Adrenal gland (tissue), 9 donors: ENCODE measurements at regions not wholly inside any gene's neighbourhood (a gene's known extent, or its start where the extent isn't known, plus 50 kb on each side); places are given as distances from the start of the nearest gene placed in this dataset.

Source experiments
- DNase-seq, 7 donors: peaks; one replicate each; pipeline ENCODE4 v3.0.0-alpha.2; 2019 to 2020
- H3K27ac ChIP-seq, 5 donors: fragments of 200-600 bp; sonication (generic) in 4 of 5; 1 replicate in 3 of 5; 2 replicates in 2 of 5; pipeline versions ENCODE4 v1.5.1 to v1.8.0; 2016 to 2020; ENCODE audit warnings: mild to moderate bottlenecking in 1 of 5
- H3K27me3 ChIP-seq: fragments of 200-600 bp; 2 replicates; pipeline ENCODE4 v1.8.0; 2021
- H3K36me3 ChIP-seq, 2 donors: fragments of 200-600 bp; replicated peaks in 1 of 2; 1 replicate in 1 of 2; 2 replicates in 1 of 2; pipeline versions ENCODE4 v1.5.1 to v1.8.0; 2018 to 2022
- H3K4me1 ChIP-seq, 2 donors: fragments of 200-600 bp; replicated peaks in 1 of 2; 1 replicate in 1 of 2; 2 replicates in 1 of 2; pipeline versions ENCODE4 v1.5.1 to v1.8.0; 2018 to 2021
- H3K4me3 ChIP-seq, 4 donors: fragments of 200-600 bp; sonication (generic) in 3 of 4; one replicate each; pipeline ENCODE4 v1.5.1; 2016 to 2018
- H3K9me3 ChIP-seq, 3 donors: fragments of 200-600 bp; sonication (generic) in 1 of 3; replicated peaks in 1 of 3; 1 replicate in 2 of 3; 2 replicates in 1 of 3; pipeline versions ENCODE4 v1.5.1 to v1.8.0; 2016 to 2021
- POLR2A ChIP-seq, 2 donors: fragments of 450-650 bp; IDR thresholded peaks; one replicate each; pipeline ENCODE4 v1.6.1; 2017; ENCODE audit warnings: antibody characterized with exemption in 2 of 2, mild to moderate bottlenecking in 2 of 2, moderate library complexity in 1 of 2
- WGBS, 4 donors: extraction: QIAGEN DNeasy Blood & Tissue Kit in 2 of 4; methylation state at CpG; one replicate each; pipeline versions ENCODE4 v1.1.5 to v1.1.7; 2013 to 2017; 5-methylcytosine and 5-hydroxymethylcytosine counted together
- intact Hi-C, 2 donors: fragments of 100-400 bp; cut with DNase I; formaldehyde crosslinking; loops; one replicate each; pipeline versions ENCODE4 v1.14.1 to v1.15.0; 2022 to 2023
- TF ChIP-seq, protein P1 (sequence below), 6 experiments: fragments of 450-650 bp in 4 of 6; fragments of 200-600 bp in 2 of 6; sonication (generic) in 1 of 6; IDR thresholded peaks; 1 replicate in 5 of 6; 2 replicates in 1 of 6; pipeline versions ENCODE4 v1.5.1 to v1.8.0; 2016 to 2021; ENCODE audit warnings: antibody characterized with exemption in 6 of 6, mild to moderate bottlenecking in 2 of 6, moderate library complexity in 1 of 6
- donor health status: healthy with polysubstance abuse.
- donor health status: Bipolar disorder and iron deficiency.
- donor health status: DM: yes; HTN: yes; CAD: no.
- donor health status: DM: no; HTN: no; CAD: no.
- donor health status: DM: no; HTN: no; CAD: no.

DNA sequence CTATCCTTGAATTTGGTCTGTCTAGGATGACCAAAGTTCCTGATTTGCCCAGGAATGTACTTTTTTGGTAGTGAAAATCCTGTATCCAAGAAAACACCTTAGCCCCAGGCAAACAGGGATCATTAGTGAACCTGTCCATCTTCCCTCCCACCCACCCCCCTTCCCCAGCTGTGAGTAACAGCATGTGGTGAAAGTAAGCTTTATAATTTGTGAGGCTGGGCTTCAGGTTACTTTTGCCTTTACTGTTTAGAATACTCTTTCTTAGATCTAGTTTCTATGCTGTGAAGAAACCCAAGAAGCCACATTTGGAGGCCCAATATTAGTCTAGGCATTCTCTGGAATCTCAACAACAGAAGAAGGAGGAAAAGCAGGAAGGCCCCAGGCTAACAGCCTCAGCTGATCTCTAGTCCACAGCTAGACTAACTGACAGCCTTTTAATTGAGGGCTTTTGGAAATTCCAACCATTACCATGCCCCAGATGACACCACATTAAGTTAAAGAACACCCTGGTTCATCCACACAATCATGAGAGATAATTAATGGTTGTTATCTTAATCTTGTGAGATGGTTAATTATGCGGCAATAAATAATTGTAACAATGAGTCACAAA, 703.0 kb upstream of the NUDT12 start:
- DNase-seq, result no peak
- no peaks in the 10 kb centered on the region for H3K4me1 ChIP-seq
- no peak overlapping the region for H3K27ac ChIP-seq
- 81 to 90% (median 82%) methylated on average over 1 of the region's 1 CpG for WGBS, 4 donors
- H3K4me3 ChIP-seq, result no peak overlapping the region
- no peaks in the 10 kb centered on the region for H3K27me3 ChIP-seq
- no peaks in the 10 kb centered on the region for H3K9me3 ChIP-seq
- no peak for TF ChIP-seq POLR2A (IDR thresholded peaks at IDR 0.05)
- TF ChIP-seq, protein P1, sequence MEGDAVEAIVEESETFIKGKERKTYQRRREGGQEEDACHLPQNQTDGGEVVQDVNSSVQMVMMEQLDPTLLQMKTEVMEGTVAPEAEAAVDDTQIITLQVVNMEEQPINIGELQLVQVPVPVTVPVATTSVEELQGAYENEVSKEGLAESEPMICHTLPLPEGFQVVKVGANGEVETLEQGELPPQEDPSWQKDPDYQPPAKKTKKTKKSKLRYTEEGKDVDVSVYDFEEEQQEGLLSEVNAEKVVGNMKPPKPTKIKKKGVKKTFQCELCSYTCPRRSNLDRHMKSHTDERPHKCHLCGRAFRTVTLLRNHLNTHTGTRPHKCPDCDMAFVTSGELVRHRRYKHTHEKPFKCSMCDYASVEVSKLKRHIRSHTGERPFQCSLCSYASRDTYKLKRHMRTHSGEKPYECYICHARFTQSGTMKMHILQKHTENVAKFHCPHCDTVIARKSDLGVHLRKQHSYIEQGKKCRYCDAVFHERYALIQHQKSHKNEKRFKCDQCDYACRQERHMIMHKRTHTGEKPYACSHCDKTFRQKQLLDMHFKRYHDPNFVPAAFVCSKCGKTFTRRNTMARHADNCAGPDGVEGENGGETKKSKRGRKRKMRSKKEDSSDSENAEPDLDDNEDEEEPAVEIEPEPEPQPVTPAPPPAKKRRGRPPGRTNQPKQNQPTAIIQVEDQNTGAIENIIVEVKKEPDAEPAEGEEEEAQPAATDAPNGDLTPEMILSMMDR (IDR thresholded peaks at IDR 0.05), result no peak
- intact Hi-C loops, result no loop called here
- H3K36me3 ChIP-seq, result no peaks in the 10 kb centered on the region

DNA sequence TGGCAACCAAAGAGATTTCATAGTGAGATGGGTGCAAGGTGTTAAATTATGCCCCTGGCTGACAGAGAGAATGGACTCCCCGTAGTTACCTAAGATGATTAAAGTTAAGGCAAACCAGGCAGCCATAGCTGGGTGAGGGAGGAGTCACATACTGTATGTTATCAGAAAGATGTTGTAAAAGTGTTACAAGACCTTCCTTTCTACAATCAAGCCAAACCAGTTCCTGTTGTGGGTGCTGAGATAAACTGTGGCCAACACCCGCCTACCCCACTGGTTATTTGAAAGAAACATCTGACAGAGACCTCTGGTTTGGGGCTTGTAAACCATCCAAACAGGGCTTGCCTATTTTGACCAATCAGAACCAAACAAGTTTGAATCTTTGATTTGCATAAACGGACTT, 684.7 kb upstream of the NUDT12 start:
- Histone ChIP-seq H3K4me1 (no peaks in the 10 kb centered on the region), H3K9me3 (no peaks in the 10 kb centered on the region), H3K27me3 (no peaks in the 10 kb centered on the region), H3K27ac (no peak overlapping the region), H3K4me3 (no peak overlapping the region), H3K36me3 (no peaks in the 10 kb centered on the region)
- no peak for DNase-seq
- intact Hi-C loops, result no loop called here
- WGBS, 4 donors, result 64 to 76% (median 67%) methylated on average over 3 of the region's 3 CpGs
- no peak for TF ChIP-seq POLR2A (IDR thresholded peaks at IDR 0.05)
- TF ChIP-seq, protein P1 (IDR thresholded peaks at IDR 0.05), result no peak

DNA sequence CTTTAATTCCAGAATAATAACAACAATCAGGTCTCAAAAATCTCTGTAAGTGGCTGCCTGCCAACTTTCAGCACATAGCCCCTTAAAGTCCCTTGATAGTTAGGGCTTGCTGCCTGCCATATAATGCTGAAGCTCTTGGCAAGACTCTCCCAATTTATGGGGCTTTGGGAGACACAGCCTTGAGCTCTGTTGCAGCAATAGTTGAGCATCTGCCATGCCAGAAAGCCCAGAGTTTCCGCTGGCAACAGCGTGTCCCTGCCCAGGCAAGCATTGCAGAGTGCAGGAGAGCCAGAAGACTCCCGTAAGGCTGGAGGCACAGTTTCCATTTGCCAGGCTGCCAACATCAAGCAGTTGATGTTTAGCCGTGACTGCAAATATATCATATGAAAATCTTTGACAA, 678.5 kb upstream of the NUDT12 start:
- TF ChIP-seq POLR2A (IDR thresholded peaks at IDR 0.05), result no peak
- TF ChIP-seq, protein P1 (IDR thresholded peaks at IDR 0.05), result no peak
- Histone ChIP-seq H3K4me3 (no peak overlapping the region), H3K4me1 (no peaks in the 10 kb centered on the region), H3K36me3 (no peaks in the 10 kb centered on the region), H3K27ac (no peak overlapping the region), H3K27me3 (no peaks in the 10 kb centered on the region), H3K9me3 (no peaks in the 10 kb centered on the region)
- 72 to 92% (median 82%) methylated on average over 3 to 4 of the region's 4 CpGs for WGBS, 4 donors
- intact Hi-C loops, result no loop called here
- DNase-seq, result no peak

DNA sequence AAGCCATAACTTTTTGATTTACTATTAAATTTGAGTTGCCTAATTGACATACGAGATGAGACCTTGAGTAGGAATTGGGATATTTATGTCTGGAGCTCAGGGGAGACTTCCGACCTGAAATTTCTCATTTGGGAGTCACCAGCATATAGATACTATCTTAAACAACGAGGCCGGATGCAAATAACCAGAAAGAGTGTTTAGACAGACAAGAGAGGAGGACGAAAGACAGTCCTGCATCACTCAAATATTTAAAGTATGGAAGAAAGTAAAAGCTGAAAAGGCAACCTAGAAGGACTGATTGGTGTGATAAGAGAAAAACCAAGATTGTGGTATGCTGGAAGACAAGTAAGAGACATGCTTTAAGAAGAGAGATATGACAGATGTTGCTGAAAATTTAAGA, 675.0 kb upstream of the NUDT12 start:
- no peak for DNase-seq
- H3K4me1 ChIP-seq, result no peaks in the 10 kb centered on the region
- WGBS, 4 donors, result 63 to 80% (median 68%) methylated on average over 5 of the region's 5 CpGs
- intact Hi-C loops, result no loop called here
- H3K9me3 ChIP-seq, result no peaks in the 10 kb centered on the region
- no peak overlapping the region for H3K27ac ChIP-seq
- H3K36me3 ChIP-seq, result no peaks in the 10 kb centered on the region
- no peak overlapping the region for H3K4me3 ChIP-seq
- TF ChIP-seq, protein P1 (IDR thresholded peaks at IDR 0.05), result no peak
- no peak for TF ChIP-seq POLR2A (IDR thresholded peaks at IDR 0.05)
- no peaks in the 10 kb centered on the region for H3K27me3 ChIP-seq
